ENCODE measurements at regions not wholly inside any gene's neighbourhood (a gene's known extent, or its start where the extent isn't known, plus 50 kb on each side); places are given as distances from the start of the nearest gene placed in this dataset.

- Mint-ChIP-seq H3K27me3 (ENCODE audit: low read depth in 2 of 2) (peaks cover 14 to 38% of the 10 kb centered on the region in 2 donors), H3K36me3 (no peaks in the 10 kb centered on the region), H3K9me3 (no peaks in the 10 kb centered on the region), H3K27ac (no peak overlapping the region), H3K4me1 (peaks cover 0 to 6% of the 10 kb centered on the region in 2 donors), H3K4me3 (no peak overlapping the region)
- WGBS (ENCODE audit: insufficient coverage) = 0% methylated on average over 1 of the region's 1 CpG
- DNase-seq (no peak), ATAC-seq (no peak)
- intact Hi-C loops (cut with micrococcal nuclease) = no loop called here
- H3K4me1 ChIP-seq (ENCODE audit: control insufficient read depth, insufficient read depth, low read length) = no peaks in the 10 kb centered on the region
- no peaks in the 10 kb centered on the region for H3K9me3 ChIP-seq (ENCODE audit: control insufficient read depth, insufficient read depth, low read length)
- TF ChIP-seq, protein P1, sequence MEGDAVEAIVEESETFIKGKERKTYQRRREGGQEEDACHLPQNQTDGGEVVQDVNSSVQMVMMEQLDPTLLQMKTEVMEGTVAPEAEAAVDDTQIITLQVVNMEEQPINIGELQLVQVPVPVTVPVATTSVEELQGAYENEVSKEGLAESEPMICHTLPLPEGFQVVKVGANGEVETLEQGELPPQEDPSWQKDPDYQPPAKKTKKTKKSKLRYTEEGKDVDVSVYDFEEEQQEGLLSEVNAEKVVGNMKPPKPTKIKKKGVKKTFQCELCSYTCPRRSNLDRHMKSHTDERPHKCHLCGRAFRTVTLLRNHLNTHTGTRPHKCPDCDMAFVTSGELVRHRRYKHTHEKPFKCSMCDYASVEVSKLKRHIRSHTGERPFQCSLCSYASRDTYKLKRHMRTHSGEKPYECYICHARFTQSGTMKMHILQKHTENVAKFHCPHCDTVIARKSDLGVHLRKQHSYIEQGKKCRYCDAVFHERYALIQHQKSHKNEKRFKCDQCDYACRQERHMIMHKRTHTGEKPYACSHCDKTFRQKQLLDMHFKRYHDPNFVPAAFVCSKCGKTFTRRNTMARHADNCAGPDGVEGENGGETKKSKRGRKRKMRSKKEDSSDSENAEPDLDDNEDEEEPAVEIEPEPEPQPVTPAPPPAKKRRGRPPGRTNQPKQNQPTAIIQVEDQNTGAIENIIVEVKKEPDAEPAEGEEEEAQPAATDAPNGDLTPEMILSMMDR (IDR thresholded peaks at IDR 0.05) = no peak
- H3K4me3 ChIP-seq (ENCODE audit: low read length) = no peak overlapping the region
- H3K27ac ChIP-seq (ENCODE audit: low read length) = no peak overlapping the region
- H3K27me3 ChIP-seq (ENCODE audit: control insufficient read depth, insufficient read depth, low read length) = no peaks in the 10 kb centered on the region
- no peaks in the 10 kb centered on the region for H3K36me3 ChIP-seq (ENCODE audit: control insufficient read depth, insufficient read depth, low read length)
These were observed 163.4 kb downstream of the HAPSTR1 start for GRCh38 chr16:9254863-9255262.

- ATAC-seq = no peak
- Histone ChIP-seq H3K27me3 (ENCODE audit: control insufficient read depth, insufficient read depth, low read length) (no peaks in the 10 kb centered on the region), H3K9me3 (ENCODE audit: control insufficient read depth, insufficient read depth, low read length) (no peaks in the 10 kb centered on the region), H3K36me3 (ENCODE audit: control insufficient read depth, insufficient read depth, low read length) (no peaks in the 10 kb centered on the region), H3K27ac (ENCODE audit: low read length) (no peak overlapping the region), H3K4me1 (ENCODE audit: control insufficient read depth, insufficient read depth, low read length) (no peaks in the 10 kb centered on the region), H3K4me3 (ENCODE audit: low read length) (no peak overlapping the region)
- Mint-ChIP-seq H3K27ac (no peak overlapping the region), H3K36me3 (no peaks in the 10 kb centered on the region), H3K9me3 (no peaks in the 10 kb centered on the region), H3K4me1 (peaks cover 0 to 6% of the 10 kb centered on the region in 2 donors), H3K27me3 (ENCODE audit: low read depth in 2 of 2) (peaks cover 17 to 43% of the 10 kb centered on the region in 2 donors), H3K4me3 (no peak overlapping the region)
- TF ChIP-seq, protein P1 (IDR thresholded peaks at IDR 0.05) = no peak
- intact Hi-C loops (cut with micrococcal nuclease) = no loop called here
- DNase-seq = peak in 1 of 2 donors; percentile 8
- WGBS (ENCODE audit: insufficient coverage) = 23% methylated on average over 6 of the region's 6 CpGs
These were observed 164.8 kb downstream of the HAPSTR1 start for GRCh38 chr16:9256196-9256595.

GRCh38 chr16:9257843-9258242 lies 166.4 kb downstream of the HAPSTR1 start:
- 74% methylated on average over 1 of the region's 1 CpG for WGBS (ENCODE audit: insufficient coverage)
- Mint-ChIP-seq H3K27me3 (ENCODE audit: low read depth in 2 of 2) (peaks cover 11 to 43% of the 10 kb centered on the region in 2 donors), H3K36me3 (no peaks in the 10 kb centered on the region), H3K9me3 (no peaks in the 10 kb centered on the region), H3K27ac (no peak overlapping the region), H3K4me1 (peaks cover 0 to 6% of the 10 kb centered on the region in 2 donors), H3K4me3 (no peak overlapping the region)
- Histone ChIP-seq H3K36me3 (ENCODE audit: control insufficient read depth, insufficient read depth, low read length) (no peaks in the 10 kb centered on the region), H3K27ac (ENCODE audit: low read length) (no peak overlapping the region), H3K27me3 (ENCODE audit: control insufficient read depth, insufficient read depth, low read length) (no peaks in the 10 kb centered on the region), H3K4me3 (ENCODE audit: low read length) (no peak overlapping the region), H3K9me3 (ENCODE audit: control insufficient read depth, insufficient read depth, low read length) (no peaks in the 10 kb centered on the region), H3K4me1 (ENCODE audit: control insufficient read depth, insufficient read depth, low read length) (no peaks in the 10 kb centered on the region)
- intact Hi-C loops (cut with micrococcal nuclease) = no loop called here
- TF ChIP-seq, protein P1 (IDR thresholded peaks at IDR 0.05) = no peak
- no peak for ATAC-seq
- DNase-seq = no peak

DNA sequence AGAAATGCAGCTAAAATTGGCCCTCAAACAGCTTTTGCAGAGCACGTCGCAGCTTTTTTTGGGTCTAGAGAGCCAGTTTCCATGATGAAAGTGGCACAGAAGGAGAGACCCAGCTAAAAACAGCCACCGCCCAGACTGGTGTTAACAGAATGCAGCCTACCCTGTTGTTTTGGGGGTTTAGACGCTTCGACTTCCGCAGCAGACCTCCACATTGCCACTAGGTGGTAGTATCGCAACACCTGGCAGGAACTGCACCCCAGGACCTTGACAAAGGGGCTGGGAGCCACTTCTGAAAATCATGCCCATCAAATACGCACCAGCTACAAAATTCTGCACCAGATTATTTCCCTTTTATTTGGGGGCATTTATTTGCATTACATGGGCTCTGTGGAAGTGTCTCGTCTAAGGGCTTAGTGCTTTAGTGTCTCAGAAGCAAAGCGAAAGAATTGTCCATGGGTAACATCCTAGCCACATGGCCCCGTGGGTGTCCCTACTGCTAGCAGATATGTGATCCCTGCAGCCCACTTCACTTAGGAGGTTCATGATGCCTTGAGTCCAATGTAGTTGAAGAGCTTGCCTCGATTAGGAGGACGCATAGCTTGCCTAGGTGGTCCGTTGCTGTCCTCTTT lies 167.1 kb downstream of the HAPSTR1 start:
- no peaks in the 10 kb centered on the region for H3K36me3 ChIP-seq (ENCODE audit: control insufficient read depth, insufficient read depth, low read length)
- Mint-ChIP-seq H3K36me3 (no peaks in the 10 kb centered on the region), H3K27ac (no peak overlapping the region), H3K9me3 (no peaks in the 10 kb centered on the region), H3K4me3 (no peak overlapping the region), H3K4me1 (peaks cover 0 to 6% of the 10 kb centered on the region in 2 donors), H3K27me3 (ENCODE audit: low read depth in 2 of 2) (peaks cover 11 to 40% of the 10 kb centered on the region in 2 donors)
- TF ChIP-seq, protein P1 (IDR thresholded peaks at IDR 0.05) = no peak
- H3K4me1 ChIP-seq (ENCODE audit: control insufficient read depth, insufficient read depth, low read length) = no peaks in the 10 kb centered on the region
- H3K9me3 ChIP-seq (ENCODE audit: control insufficient read depth, insufficient read depth, low read length) = no peaks in the 10 kb centered on the region
- no peak overlapping the region for H3K27ac ChIP-seq (ENCODE audit: low read length)
- WGBS (ENCODE audit: insufficient coverage) = 47% methylated on average over 14 of the region's 14 CpGs
- no peaks in the 10 kb centered on the region for H3K27me3 ChIP-seq (ENCODE audit: control insufficient read depth, insufficient read depth, low read length)
- DNase-seq = peak in 1 of 2 donors; percentile 30
- intact Hi-C loops (cut with micrococcal nuclease) = no loop called here
- ATAC-seq = peak in 1 of 3 donors; percentile 48
- no peak overlapping the region for H3K4me3 ChIP-seq (ENCODE audit: low read length)
